WTC11 (cell line): ENCODE measurements at regions not wholly inside any gene's neighbourhood (a gene's known extent, or its start where the extent isn't known, plus 50 kb on each side); places are given as distances from the start of the nearest gene placed in this dataset.

Source experiments
- ATAC-seq: fragments of 200-7000 bp; cut with Tn5 transposase; 2 replicates; pipeline ENCODE4 v1.10.0; 2021; ENCODE audit warnings: mild to moderate bottlenecking, moderate library complexity
- CTCF ChIA-PET: fragments of 300-600 bp; sonication (Branson Sonifier 250); formaldehyde crosslinking; loops from one replicate; lab custom pipeline; 2021; ENCODE audit warnings: antibody characterized with exemption; lab: Charles Lee
- POLR2A ChIA-PET: fragments of 350-600 bp; sonication (Branson Sonifier 250); formaldehyde crosslinking; loops from one replicate; lab custom pipeline; 2021; ENCODE audit warnings: antibody characterized with exemption; lab: Charles Lee
- DNase-seq: peaks from one replicate; pipeline ENCODE4 v3.0.0; 2021; ENCODE audit warnings: low spot score
- H3K27ac Mint-ChIP-seq: 2 replicates; pipeline ENCODE4 v1.8.0; 2021; ENCODE audit warnings: mixed read lengths
- H3K27me3 Mint-ChIP-seq: 2 replicates; pipeline ENCODE4 v1.8.0; 2021; ENCODE audit warnings: low read depth, mild to moderate bottlenecking, moderate library complexity, mixed read lengths
- H3K36me3 Mint-ChIP-seq: 2 replicates; pipeline ENCODE4 v1.8.0; 2021; ENCODE audit warnings: mixed read lengths
- H3K4me1 Mint-ChIP-seq: 2 replicates; pipeline ENCODE4 v1.8.0; 2022; ENCODE audit warnings: mixed read lengths
- H3K4me3 Mint-ChIP-seq: 2 replicates; pipeline ENCODE4 v1.8.0; 2021; ENCODE audit warnings: mild to moderate bottlenecking, moderate library complexity, mixed read lengths
- H3K9me3 Mint-ChIP-seq: 2 replicates; pipeline ENCODE4 v1.8.0; 2021; ENCODE audit warnings: mixed read lengths
- ATF6 ChIP-seq: sonication (generic); formaldehyde crosslinking; IDR thresholded peaks from 2 replicates; pipeline ENCODE4 v1.8.1; 2023; ENCODE audit warnings: mild to moderate bottlenecking, missing genetic modification reagents
- CDX4 ChIP-seq: fragments of 250-450 bp; sonication (Bioruptor Pico); IDR thresholded peaks from 2 replicates; pipeline ENCODE4 v1.9.0; 2021; ENCODE audit warnings: moderate library complexity, mild to moderate bottlenecking, inconsistent platforms, borderline replicate concordance
- HMGA2 ChIP-seq: fragments of 250-450 bp; sonication (Bioruptor Pico); IDR thresholded peaks from 2 replicates; pipeline ENCODE4 v1.4.0; 2021; ENCODE audit warnings: mild to moderate bottlenecking, moderate library complexity
- IRF2 ChIP-seq: sonication (generic); formaldehyde crosslinking; IDR thresholded peaks from 2 replicates; pipeline ENCODE4 v1.8.0; 2022; ENCODE audit warnings: low read depth, missing genetic modification reagents, borderline replicate concordance
- MXD4 ChIP-seq: fragments of 250-450 bp; sonication (Bioruptor Pico); IDR thresholded peaks from 2 replicates; pipeline ENCODE4 v1.8.0; 2021; ENCODE audit warnings: mild to moderate bottlenecking, moderate library complexity, borderline replicate concordance
- MYBL2 ChIP-seq: sonication (generic); formaldehyde crosslinking; IDR thresholded peaks from 2 replicates; pipeline ENCODE4 v1.8.1; 2023; ENCODE audit warnings: mild to moderate bottlenecking, moderate library complexity, missing genetic modification reagents
- NFYB ChIP-seq: sonication (generic); formaldehyde crosslinking; conservative IDR thresholded peaks from 2 replicates; pipeline ENCODE4 v1.8.0; 2022; ENCODE audit warnings: low read depth, missing genetic modification reagents
- SMAD4 ChIP-seq: sonication (generic); formaldehyde crosslinking; IDR thresholded peaks from 2 replicates; pipeline ENCODE4 v1.8.0; 2022; ENCODE audit warnings: mild to moderate bottlenecking, missing genetic modification reagents
- TEAD1 ChIP-seq: sonication (generic); formaldehyde crosslinking; IDR thresholded peaks from 2 replicates; pipeline ENCODE4 v1.8.0; 2022; ENCODE audit warnings: mild to moderate bottlenecking, missing genetic modification reagents
- ZBTB21 ChIP-seq: sonication (generic); formaldehyde crosslinking; IDR thresholded peaks from 2 replicates; pipeline ENCODE4 v1.8.1; 2023; ENCODE audit warnings: mild to moderate bottlenecking, missing genetic modification reagents, borderline replicate concordance
- ZNF317 ChIP-seq: sonication (generic); formaldehyde crosslinking; IDR thresholded peaks from 2 replicates; pipeline ENCODE4 v1.8.1; 2023; ENCODE audit warnings: low read depth, mild to moderate bottlenecking, moderate library complexity, missing genetic modification reagents, borderline replicate concordance
- ZNF396 ChIP-seq: fragments of 250-450 bp; sonication (Bioruptor Pico); IDR thresholded peaks from 2 replicates; pipeline ENCODE4 v1.8.0; 2021; ENCODE audit warnings: mild to moderate bottlenecking, moderate library complexity, borderline replicate concordance
- ZNF416 ChIP-seq: fragments of 250-450 bp; sonication (Bioruptor Pico); IDR thresholded peaks from 2 replicates; pipeline ENCODE4 v1.9.0; 2021; ENCODE audit warnings: mild to moderate bottlenecking, inconsistent platforms
- ZSCAN18 ChIP-seq: fragments of 250-450 bp; sonication (Bioruptor Pico); IDR thresholded peaks from 2 replicates; pipeline ENCODE4 v2.1.2; 2022; ENCODE audit warnings: mild to moderate bottlenecking, moderate library complexity
- TF ChIP-seq, protein P1 (sequence below): sonication (generic); formaldehyde crosslinking; IDR thresholded peaks from 2 replicates; pipeline ENCODE4 v1.8.0; 2022; ENCODE audit warnings: missing genetic modification reagents
- TF ChIP-seq, protein P2 (sequence below): sonication (generic); formaldehyde crosslinking; IDR thresholded peaks from 2 replicates; pipeline ENCODE4 v1.8.0; 2022; ENCODE audit warnings: mild to moderate bottlenecking, missing genetic modification reagents
- TF ChIP-seq, protein P3 (sequence below): fragments of 250-450 bp; sonication (Bioruptor Pico); IDR thresholded peaks from 2 replicates; pipeline ENCODE4 v1.9.0; 2021; ENCODE audit warnings: mild to moderate bottlenecking
- TF ChIP-seq, protein P4 (sequence below): sonication (generic); formaldehyde crosslinking; IDR thresholded peaks from 2 replicates; pipeline ENCODE4 v1.8.0; 2023; ENCODE audit warnings: missing genetic modification reagents
- TF ChIP-seq, protein P5 (sequence below): sonication (generic); formaldehyde crosslinking; IDR thresholded peaks from 2 replicates; pipeline ENCODE4 v1.8.1; 2022; ENCODE audit warnings: mild to moderate bottlenecking, missing genetic modification reagents, moderate library complexity, borderline replicate concordance
- TF ChIP-seq, protein P6 (sequence below): sonication (generic); formaldehyde crosslinking; IDR thresholded peaks from 2 replicates; pipeline ENCODE4 v1.8.0; 2022; ENCODE audit warnings: mild to moderate bottlenecking, missing genetic modification reagents

GRCh38 chr6:154651656-154652055, 81.6 kb upstream of the SCAF8 start (continued):
- TF ChIP-seq, protein P1, sequence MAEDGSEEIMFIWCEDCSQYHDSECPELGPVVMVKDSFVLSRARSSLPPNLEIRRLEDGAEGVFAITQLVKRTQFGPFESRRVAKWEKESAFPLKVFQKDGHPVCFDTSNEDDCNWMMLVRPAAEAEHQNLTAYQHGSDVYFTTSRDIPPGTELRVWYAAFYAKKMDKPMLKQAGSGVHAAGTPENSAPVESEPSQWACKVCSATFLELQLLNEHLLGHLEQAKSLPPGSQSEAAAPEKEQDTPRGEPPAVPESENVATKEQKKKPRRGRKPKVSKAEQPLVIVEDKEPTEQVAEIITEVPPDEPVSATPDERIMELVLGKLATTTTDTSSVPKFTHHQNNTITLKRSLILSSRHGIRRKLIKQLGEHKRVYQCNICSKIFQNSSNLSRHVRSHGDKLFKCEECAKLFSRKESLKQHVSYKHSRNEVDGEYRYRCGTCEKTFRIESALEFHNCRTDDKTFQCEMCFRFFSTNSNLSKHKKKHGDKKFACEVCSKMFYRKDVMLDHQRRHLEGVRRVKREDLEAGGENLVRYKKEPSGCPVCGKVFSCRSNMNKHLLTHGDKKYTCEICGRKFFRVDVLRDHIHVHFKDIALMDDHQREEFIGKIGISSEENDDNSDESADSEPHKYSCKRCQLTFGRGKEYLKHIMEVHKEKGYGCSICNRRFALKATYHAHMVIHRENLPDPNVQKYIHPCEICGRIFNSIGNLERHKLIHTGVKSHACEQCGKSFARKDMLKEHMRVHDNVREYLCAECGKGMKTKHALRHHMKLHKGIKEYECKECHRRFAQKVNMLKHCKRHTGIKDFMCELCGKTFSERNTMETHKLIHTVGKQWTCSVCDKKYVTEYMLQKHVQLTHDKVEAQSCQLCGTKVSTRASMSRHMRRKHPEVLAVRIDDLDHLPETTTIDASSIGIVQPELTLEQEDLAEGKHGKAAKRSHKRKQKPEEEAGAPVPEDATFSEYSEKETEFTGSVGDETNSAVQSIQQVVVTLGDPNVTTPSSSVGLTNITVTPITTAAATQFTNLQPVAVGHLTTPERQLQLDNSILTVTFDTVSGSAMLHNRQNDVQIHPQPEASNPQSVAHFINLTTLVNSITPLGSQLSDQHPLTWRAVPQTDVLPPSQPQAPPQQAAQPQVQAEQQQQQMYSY (CRISPR knock-in tag) = no peak
- no peak for TF ChIP-seq ZSCAN18

DNA sequence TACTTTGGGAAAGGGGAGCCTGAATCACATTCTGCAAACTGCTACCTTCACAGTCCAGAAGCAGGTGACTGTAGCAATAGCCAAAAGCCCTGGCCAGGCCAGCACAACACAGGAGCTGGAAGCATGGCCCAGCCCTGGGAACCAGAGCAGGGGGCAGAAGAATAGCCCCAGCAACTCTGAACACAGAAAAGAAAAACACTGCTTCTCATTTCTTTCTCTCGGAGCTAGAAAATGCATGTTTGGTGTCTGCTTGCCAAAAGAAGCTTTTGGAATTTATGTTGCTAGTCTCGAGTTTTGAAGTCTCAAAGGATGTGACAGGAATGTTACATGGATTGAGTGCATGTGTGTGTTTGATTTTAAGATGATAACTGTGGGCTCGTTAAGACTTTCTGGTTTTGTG, 79.8 kb upstream of the SCAF8 start:
- Mint-ChIP-seq H3K27ac (no peak overlapping the region), H3K9me3 (peaks cover 11% of the 10 kb centered on the region), H3K4me3 (no peak overlapping the region)
- no peak for ATAC-seq
- DNase-seq = no peak
- POLR2A ChIA-PET = no interaction called here
- CTCF ChIA-PET = no interaction called here
- TF ChIP-seq CDX4 (CRISPR knock-in tag) = no peak
- no peak for TF ChIP-seq ZNF317 (CRISPR knock-in tag)
- TF ChIP-seq HMGA2 (CRISPR knock-in tag) = no peak
- no peak for TF ChIP-seq NFYB
- no peak for TF ChIP-seq MYBL2 (CRISPR knock-in tag)
- no peak for TF ChIP-seq IRF2
- TF ChIP-seq, protein P2, sequence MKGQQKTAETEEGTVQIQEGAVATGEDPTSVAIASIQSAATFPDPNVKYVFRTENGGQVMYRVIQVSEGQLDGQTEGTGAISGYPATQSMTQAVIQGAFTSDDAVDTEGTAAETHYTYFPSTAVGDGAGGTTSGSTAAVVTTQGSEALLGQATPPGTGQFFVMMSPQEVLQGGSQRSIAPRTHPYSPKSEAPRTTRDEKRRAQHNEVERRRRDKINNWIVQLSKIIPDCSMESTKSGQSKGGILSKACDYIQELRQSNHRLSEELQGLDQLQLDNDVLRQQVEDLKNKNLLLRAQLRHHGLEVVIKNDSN = no peak
- no peak for TF ChIP-seq MXD4
- TF ChIP-seq ATF6 (CRISPR knock-in tag) = no peak
- TF ChIP-seq ZNF416 = no peak
- no peak for TF ChIP-seq ZNF396
- TF ChIP-seq ZBTB21 (CRISPR knock-in tag) = no peak
- TF ChIP-seq SMAD4 (CRISPR knock-in tag) = no peak
- TF ChIP-seq, protein P3, sequence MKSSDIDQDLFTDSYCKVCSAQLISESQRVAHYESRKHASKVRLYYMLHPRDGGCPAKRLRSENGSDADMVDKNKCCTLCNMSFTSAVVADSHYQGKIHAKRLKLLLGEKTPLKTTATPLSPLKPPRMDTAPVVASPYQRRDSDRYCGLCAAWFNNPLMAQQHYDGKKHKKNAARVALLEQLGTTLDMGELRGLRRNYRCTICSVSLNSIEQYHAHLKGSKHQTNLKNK = no peak
- TF ChIP-seq, protein P4, sequence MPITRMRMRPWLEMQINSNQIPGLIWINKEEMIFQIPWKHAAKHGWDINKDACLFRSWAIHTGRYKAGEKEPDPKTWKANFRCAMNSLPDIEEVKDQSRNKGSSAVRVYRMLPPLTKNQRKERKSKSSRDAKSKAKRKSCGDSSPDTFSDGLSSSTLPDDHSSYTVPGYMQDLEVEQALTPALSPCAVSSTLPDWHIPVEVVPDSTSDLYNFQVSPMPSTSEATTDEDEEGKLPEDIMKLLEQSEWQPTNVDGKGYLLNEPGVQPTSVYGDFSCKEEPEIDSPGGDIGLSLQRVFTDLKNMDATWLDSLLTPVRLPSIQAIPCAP (CRISPR knock-in tag) = no peak
- TF ChIP-seq, protein P5, sequence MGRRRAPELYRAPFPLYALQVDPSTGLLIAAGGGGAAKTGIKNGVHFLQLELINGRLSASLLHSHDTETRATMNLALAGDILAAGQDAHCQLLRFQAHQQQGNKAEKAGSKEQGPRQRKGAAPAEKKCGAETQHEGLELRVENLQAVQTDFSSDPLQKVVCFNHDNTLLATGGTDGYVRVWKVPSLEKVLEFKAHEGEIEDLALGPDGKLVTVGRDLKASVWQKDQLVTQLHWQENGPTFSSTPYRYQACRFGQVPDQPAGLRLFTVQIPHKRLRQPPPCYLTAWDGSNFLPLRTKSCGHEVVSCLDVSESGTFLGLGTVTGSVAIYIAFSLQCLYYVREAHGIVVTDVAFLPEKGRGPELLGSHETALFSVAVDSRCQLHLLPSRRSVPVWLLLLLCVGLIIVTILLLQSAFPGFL = no peak
- no peak for TF ChIP-seq TEAD1 (CRISPR knock-in tag)
- TF ChIP-seq, protein P6, sequence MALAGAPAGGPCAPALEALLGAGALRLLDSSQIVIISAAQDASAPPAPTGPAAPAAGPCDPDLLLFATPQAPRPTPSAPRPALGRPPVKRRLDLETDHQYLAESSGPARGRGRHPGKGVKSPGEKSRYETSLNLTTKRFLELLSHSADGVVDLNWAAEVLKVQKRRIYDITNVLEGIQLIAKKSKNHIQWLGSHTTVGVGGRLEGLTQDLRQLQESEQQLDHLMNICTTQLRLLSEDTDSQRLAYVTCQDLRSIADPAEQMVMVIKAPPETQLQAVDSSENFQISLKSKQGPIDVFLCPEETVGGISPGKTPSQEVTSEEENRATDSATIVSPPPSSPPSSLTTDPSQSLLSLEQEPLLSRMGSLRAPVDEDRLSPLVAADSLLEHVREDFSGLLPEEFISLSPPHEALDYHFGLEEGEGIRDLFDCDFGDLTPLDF (CRISPR knock-in tag) = no peak
- TF ChIP-seq, all 79 proteins: peak for 0
- Mint-ChIP-seq H3K36me3 (no peaks in the 10 kb centered on the region), H3K4me1 (no peaks in the 10 kb centered on the region), H3K27me3 (no peaks in the 10 kb centered on the region; the same call in 1 of the 2 replicates)
